ENCODE measurements at regions not wholly inside any gene's neighbourhood (a gene's known extent, or its start where the extent isn't known, plus 50 kb on each side); places are given as distances from the start of the nearest gene placed in this dataset.
"Not testable (repeated sequence)": the region's sequence is repeated elsewhere in the genome, so short reads cannot be mapped to it uniquely, and the experiment has no call there.

DNA sequence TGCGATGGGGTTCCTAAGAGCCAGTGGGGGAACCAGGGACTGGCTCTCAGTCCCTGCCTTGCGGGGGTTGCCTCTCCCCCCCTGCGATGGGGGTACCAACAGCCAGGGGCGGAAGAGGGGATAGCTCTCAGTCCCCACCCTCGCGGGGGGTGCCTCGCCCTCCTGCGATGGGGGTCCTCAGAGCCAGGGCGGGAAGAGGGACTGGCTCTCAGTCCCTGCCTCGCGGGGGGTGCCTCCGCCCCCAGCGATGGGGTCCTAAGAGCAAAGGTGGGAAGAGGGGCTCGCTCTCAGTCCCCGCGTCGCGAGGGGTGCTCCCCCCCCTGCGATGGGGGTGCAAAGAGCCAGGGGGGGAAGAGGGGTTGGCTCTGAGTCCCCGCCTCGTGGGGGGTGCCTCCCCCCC is 162.0 kb downstream of the ATP6V0E2 start:
- TF ChIP-seq, protein P1, sequence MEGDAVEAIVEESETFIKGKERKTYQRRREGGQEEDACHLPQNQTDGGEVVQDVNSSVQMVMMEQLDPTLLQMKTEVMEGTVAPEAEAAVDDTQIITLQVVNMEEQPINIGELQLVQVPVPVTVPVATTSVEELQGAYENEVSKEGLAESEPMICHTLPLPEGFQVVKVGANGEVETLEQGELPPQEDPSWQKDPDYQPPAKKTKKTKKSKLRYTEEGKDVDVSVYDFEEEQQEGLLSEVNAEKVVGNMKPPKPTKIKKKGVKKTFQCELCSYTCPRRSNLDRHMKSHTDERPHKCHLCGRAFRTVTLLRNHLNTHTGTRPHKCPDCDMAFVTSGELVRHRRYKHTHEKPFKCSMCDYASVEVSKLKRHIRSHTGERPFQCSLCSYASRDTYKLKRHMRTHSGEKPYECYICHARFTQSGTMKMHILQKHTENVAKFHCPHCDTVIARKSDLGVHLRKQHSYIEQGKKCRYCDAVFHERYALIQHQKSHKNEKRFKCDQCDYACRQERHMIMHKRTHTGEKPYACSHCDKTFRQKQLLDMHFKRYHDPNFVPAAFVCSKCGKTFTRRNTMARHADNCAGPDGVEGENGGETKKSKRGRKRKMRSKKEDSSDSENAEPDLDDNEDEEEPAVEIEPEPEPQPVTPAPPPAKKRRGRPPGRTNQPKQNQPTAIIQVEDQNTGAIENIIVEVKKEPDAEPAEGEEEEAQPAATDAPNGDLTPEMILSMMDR (IDR thresholded peaks at IDR 0.05; ENCODE audit: low read length): not testable (repeated sequence)
- not testable (repeated sequence) for TF ChIP-seq EZH2 (IDR thresholded peaks at IDR 0.05; ENCODE audit: borderline replicate concordance, low read length)
